NCI-H2196 (cell line): ENCODE measurements at regions not wholly inside any gene's neighbourhood (a gene's known extent, or its start where the extent isn't known, plus 50 kb on each side); places are given as distances from the start of the nearest gene placed in this dataset.

Experiments
- DNase-seq: peaks from one replicate; lab custom pipeline; 2025; ENCODE audit not compliant: unreplicated experiment; lab: John Stamatoyannopoulos, UW

- DNase-seq, result no peak
These were observed 126.0 kb upstream of the PMEPA1 start for GRCh38 chr20:57835588-57836455.

DNA sequence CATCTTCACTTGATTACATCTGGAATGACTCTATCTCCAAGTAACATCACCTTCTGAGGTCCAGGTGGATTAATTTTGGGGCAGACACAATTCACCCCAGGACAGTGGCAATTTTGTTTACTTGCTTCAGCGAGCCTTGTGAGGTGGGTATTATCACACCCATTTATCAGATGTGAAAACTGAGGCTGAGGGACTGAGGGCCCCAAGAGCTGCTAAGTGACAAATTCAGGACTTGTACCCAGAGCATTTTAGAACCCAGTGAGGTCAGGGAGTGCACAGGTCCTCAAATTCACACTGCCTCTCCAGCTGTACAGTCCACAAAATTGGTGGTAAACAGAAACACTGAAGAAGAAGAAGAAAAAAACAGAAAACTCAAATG, 125.2 kb upstream of the PMEPA1 start:
- no peak for DNase-seq

- no peak for DNase-seq
These were observed 124.7 kb upstream of the PMEPA1 start for GRCh38 chr20:57834306-57835073.

DNA sequence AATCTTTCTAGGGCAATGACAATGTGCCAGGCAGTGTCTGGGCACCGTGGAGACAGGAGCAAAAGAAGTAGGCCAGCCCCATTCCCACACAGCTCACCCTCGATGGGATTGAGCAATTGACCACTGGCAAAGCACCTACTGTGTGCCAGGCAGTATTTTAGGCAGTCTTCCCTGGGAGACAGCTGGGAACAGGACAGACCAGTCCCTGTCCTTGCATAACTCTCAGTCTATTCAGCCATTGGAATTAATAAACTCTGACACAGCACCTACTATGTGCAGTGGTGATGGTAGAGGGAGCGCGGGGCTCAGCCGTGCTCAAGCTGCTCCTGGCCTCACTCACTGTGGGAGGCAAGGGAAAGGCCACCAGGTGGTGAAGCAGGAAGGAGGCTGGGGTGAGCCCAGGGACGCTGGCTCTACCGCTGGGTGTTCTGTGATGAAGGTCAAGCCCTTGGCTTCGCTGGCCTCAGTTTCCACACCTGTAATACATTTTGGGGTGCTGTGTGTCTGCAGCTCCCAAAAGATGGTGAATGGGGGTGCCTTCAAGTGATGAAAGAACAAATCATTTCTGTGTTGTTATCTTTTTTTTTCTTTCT, 122.3 kb upstream of the PMEPA1 start:
- DNase-seq, result no peak

- DNase-seq, result no peak
These were observed 121.6 kb upstream of the PMEPA1 start for GRCh38 chr20:57831326-57831992.

- DNase-seq, result no peak
These were observed 120.7 kb upstream of the PMEPA1 start for GRCh38 chr20:57830515-57830895.

DNA sequence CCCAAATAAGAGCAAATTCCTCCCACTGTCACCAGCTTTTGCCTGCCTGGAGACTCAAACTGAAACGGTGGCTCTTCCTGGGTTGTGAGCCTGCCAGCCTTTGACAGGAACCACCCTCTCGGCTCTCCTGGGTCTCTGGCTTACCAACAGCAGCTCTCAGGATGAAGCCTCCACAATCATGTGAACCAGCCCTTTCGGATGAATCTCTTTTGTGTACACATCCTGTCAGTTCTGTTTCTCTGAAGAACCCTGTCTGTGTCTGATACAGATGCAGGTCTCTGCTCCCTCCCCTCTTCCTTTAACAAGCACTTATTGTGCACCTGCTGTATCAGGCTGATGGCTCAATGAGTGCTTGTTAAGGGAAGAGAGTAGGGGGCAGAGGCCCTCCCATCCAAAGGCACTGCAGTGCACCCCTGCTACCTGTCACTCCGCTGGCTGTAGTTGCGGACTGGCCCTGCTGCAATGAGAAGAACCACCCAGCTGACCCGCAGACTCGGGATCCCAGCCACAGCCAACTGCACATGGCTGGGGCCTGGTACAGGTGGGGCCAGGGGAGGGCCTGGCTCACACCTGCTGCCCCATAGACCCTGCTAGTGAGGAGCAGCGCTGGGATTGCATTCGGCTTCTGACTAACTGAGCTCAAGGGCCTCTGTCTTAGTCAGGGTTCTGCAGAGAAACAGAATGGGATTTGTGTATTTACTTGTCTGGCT, 120.1 kb upstream of the PMEPA1 start:
- no peak for DNase-seq

DNA sequence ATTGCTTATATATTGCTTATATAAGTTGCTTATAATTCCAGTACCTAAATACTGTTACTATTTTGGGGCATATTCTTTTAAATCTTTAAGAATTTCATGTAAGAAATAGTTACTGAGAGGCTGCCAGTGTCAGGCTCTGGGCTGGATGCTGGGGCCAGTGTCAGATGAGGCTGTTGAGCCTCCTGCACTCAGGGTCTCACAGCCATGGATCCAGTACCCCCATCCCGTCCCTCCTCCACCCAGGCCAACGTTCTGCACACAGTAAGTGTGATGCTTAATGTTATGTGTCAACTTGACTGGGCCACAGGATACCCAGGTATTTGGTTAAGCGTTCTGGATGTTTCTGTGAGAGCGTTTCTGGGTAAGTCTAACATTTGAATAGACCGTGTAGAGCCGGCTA, 119.5 kb upstream of the PMEPA1 start:
- no peak for DNase-seq

DNA sequence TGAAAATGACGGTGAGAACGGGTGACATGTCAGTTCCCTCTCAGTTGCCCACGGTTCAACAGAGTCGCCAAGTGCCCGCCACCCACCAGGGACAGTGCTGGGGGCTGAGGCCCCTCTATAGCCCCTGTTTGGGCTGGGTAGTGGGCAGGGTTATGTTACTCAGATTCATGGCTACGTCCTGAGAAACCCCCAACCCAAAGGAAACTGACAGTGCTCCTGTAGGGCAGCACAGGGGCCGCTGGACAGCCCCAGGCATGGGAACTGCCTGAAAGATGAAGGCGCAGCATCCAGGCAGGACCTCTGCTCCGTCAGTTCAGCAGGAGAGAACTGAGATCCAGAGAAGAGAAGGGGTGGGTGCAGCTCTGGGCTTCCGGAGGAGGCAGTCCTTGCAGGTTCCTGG, 118.9 kb upstream of the PMEPA1 start:
- DNase-seq, result no peak

GRCh38 chr20:57826666-57827287, 117.0 kb upstream of the PMEPA1 start:
- DNase-seq, result no peak

DNA sequence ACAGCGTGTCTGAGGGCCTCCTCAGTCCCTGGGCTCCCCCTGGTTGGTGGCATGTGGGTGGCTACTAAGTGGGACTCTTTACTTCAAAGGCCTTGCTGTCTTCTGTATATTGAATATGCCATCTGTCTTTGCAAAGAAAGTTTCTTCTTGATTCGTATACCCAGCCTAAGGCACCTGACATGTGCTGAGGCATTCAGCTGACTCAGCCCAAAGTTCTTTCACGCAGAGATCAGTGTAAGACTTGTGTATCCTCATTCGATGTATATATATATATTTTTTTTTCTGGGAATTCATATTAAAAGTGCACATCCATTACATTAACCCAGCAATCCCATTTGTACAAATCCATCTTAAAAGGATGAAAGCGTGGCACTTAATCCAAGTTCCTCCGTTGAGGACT, 115.1 kb upstream of the PMEPA1 start:
- no peak for DNase-seq

GRCh38 chr20:57821935-57822334, 112.1 kb upstream of the PMEPA1 start:
- no peak for DNase-seq

GRCh38 chr20:57819691-57820380, 110.0 kb upstream of the PMEPA1 start:
- no peak for DNase-seq

GRCh38 chr20:57819291-57819690, 109.5 kb upstream of the PMEPA1 start:
- no peak for DNase-seq

- DNase-seq, result no peak
These were observed 108.8 kb upstream of the PMEPA1 start for GRCh38 chr20:57818418-57819181.

DNA sequence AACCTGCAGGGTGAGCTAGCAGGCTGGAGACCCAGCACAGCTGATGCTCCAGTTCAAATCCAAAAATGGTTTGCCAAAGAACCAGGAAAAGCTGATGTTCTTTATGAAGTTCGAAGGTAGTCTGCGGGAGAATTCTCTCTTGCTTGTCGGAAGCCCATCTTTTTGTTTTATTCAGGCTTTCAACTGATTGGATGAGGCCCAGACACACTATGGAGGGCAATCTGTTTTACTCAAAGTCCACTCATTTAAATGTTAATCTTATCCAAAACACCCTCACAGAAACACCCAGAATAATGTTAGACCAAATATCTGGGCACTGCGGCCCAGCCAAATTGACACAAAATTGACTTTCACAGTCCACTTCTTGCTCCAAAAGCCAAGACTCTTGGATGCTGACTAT, 105.6 kb upstream of the PMEPA1 start:
- no peak for DNase-seq

GRCh38 chr20:57814529-57814928, 104.7 kb upstream of the PMEPA1 start:
- no peak for DNase-seq

GRCh38 chr20:57813509-57814269, 103.9 kb upstream of the PMEPA1 start:
- no peak for DNase-seq
